Smooth muscle cell (in vitro differentiated cells): ENCODE measurements at regions not wholly inside any gene's neighbourhood (a gene's known extent, or its start where the extent isn't known, plus 50 kb on each side); places are given as distances from the start of the nearest gene placed in this dataset.

Experiments used
- DNase-seq: peaks from one replicate; lab custom pipeline; 2025; ENCODE audit not compliant: unreplicated experiment; lab: John Stamatoyannopoulos, UW
- H2AFZ ChIP-seq: fragments of 200-600 bp; sonication (generic); 2 replicates; pipeline ENCODE4 v1.6.0; 2016; ENCODE audit warnings: antibody characterized with exemption, low read depth, mild to moderate bottlenecking
- H3F3A ChIP-seq: fragments of 200-600 bp; sonication (generic); 2 replicates; pipeline ENCODE4 v1.6.0; 2017; ENCODE audit warnings: antibody characterized with exemption, low read depth
- H3K27ac ChIP-seq: fragments of 200-600 bp; sonication (generic); 2 replicates; pipeline ENCODE4 v1.5.1; 2016; ENCODE audit warnings: low read depth, mild to moderate bottlenecking
- H3K27me3 ChIP-seq: fragments of 200-600 bp; sonication (generic); 2 replicates; pipeline ENCODE4 v1.6.1; 2016; ENCODE audit warnings: low read depth, mild to moderate bottlenecking
- H3K36me3 ChIP-seq: fragments of 200-600 bp; sonication (generic); 2 replicates; pipeline ENCODE4 v1.5.1; 2016; ENCODE audit warnings: low read depth
- H3K4me1 ChIP-seq: fragments of 200-600 bp; sonication (generic); 2 replicates; pipeline ENCODE4 v1.5.1; 2016; ENCODE audit warnings: low read depth
- H3K4me2 ChIP-seq: fragments of 200-600 bp; sonication (generic); 2 replicates; pipeline ENCODE4 v1.6.0; 2016; ENCODE audit warnings: mild to moderate bottlenecking
- H3K4me3 ChIP-seq: fragments of 200-600 bp; sonication (generic); 2 replicates; pipeline ENCODE4 v1.5.1; 2016; ENCODE audit warnings: mild to moderate bottlenecking
- H3K79me2 ChIP-seq: fragments of 200-600 bp; sonication (generic); 2 replicates; pipeline ENCODE4 v1.6.0; 2016; ENCODE audit warnings: low read depth, mild to moderate bottlenecking
- H3K9ac ChIP-seq: fragments of 200-600 bp; sonication (generic); 2 replicates; pipeline ENCODE4 v1.6.0; 2016; ENCODE audit warnings: low read depth
- H3K9me3 ChIP-seq: fragments of 200-600 bp; sonication (generic); replicated peaks from 2 replicates; pipeline ENCODE4 v1.5.1; 2016; ENCODE audit warnings: low read depth
- H4K20me1 ChIP-seq: fragments of 200-600 bp; sonication (generic); 2 replicates; pipeline ENCODE4 v1.6.0; 2016; ENCODE audit warnings: low read depth
- WGBS: methylation state at CpG from one replicate; pipeline ENCODE4 v1.1.7; 2016; ENCODE audit warnings: low lambda C conversion rate; 5-methylcytosine and 5-hydroxymethylcytosine counted together
- TF ChIP-seq, protein P1 (sequence below): fragments of 200-600 bp; sonication (generic); IDR thresholded peaks from 2 replicates; pipeline ENCODE4 v1.5.1; 2017; ENCODE audit warnings: borderline replicate concordance, mild to moderate bottlenecking, antibody characterized with exemption; ENCODE audit not compliant: insufficient read depth, poor library complexity, severe bottlenecking

DNA sequence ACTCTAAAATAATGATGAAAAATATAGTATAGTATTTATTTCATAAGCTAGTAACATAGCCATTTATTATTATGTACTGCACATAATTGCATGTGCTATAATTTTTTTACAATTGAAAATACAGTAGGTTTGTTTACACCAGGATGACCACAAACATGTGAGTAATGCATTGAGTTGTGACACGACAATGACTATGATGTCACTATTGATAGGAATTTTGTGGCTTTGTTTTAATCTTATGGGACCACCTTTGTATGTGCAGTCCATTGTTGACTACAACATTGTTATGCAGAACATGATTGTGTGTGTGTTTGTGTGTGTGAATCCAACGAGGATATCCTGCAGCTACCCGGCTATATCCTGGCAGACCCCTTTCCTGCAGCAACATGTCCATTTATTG, 372.2 kb upstream of the MCTP2 start:
- TF ChIP-seq, protein P1, sequence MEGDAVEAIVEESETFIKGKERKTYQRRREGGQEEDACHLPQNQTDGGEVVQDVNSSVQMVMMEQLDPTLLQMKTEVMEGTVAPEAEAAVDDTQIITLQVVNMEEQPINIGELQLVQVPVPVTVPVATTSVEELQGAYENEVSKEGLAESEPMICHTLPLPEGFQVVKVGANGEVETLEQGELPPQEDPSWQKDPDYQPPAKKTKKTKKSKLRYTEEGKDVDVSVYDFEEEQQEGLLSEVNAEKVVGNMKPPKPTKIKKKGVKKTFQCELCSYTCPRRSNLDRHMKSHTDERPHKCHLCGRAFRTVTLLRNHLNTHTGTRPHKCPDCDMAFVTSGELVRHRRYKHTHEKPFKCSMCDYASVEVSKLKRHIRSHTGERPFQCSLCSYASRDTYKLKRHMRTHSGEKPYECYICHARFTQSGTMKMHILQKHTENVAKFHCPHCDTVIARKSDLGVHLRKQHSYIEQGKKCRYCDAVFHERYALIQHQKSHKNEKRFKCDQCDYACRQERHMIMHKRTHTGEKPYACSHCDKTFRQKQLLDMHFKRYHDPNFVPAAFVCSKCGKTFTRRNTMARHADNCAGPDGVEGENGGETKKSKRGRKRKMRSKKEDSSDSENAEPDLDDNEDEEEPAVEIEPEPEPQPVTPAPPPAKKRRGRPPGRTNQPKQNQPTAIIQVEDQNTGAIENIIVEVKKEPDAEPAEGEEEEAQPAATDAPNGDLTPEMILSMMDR, result no peak
- Histone ChIP-seq H3F3A (no peaks in the 10 kb centered on the region), H3K27ac (no peak overlapping the region), H3K4me1 (no peaks in the 10 kb centered on the region), H2AFZ (no peak overlapping the region), H3K36me3 (no peaks in the 10 kb centered on the region), H3K79me2 (no peaks in the 10 kb centered on the region), H4K20me1 (no peaks in the 10 kb centered on the region), H3K4me2 (no peak overlapping the region), H3K9me3 (no peaks in the 10 kb centered on the region), H3K27me3 (peaks cover 25% of the 10 kb centered on the region), H3K4me3 (no peak overlapping the region), H3K9ac (no peak overlapping the region)
- DNase-seq, result no peak
- WGBS, result 91% methylated on average over 3 of the region's 3 CpGs

DNA sequence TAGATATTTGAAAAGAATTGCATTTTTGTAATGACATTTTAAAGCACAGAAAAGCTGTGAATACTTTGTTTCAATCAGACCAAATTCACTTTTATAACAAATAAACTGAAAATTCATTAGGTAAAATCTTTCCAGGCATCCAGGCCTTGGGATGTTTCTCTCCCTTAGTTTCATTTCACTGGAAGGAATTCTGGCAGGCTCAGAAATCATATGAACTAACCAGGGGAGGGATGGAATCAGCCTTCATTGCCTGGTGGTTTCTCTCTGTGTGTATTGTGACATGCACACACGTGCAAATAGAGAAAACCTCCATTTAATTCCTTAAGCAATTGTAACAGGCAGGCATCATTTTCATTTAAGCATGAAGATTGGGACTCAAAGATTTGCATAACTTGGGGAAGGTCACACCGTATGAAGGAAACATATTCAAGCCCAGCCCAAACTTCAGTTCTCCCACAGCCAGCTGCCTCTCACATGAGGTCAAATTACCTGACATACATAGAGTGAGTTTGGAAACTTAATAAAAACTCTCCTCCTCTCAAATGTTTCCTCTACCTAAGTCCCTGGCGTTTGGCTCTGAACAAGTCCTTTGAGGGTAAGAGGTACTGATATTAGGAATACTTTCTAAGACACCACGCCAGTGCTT, 376.1 kb upstream of the MCTP2 start:
- WGBS, result 86% methylated on average over 4 of the region's 4 CpGs
- Histone ChIP-seq H3K9me3 (no peaks in the 10 kb centered on the region), H3K4me3 (no peak overlapping the region), H3K9ac (no peak overlapping the region), H3K4me2 (no peak overlapping the region), H3K27me3 (peaks cover 21% of the 10 kb centered on the region), H3K36me3 (no peaks in the 10 kb centered on the region), H3F3A (no peaks in the 10 kb centered on the region), H3K27ac (no peak overlapping the region), H3K4me1 (no peaks in the 10 kb centered on the region), H2AFZ (no peak overlapping the region), H3K79me2 (no peaks in the 10 kb centered on the region), H4K20me1 (no peaks in the 10 kb centered on the region)
- TF ChIP-seq, protein P1, result no peak
- no peak for DNase-seq

DNA sequence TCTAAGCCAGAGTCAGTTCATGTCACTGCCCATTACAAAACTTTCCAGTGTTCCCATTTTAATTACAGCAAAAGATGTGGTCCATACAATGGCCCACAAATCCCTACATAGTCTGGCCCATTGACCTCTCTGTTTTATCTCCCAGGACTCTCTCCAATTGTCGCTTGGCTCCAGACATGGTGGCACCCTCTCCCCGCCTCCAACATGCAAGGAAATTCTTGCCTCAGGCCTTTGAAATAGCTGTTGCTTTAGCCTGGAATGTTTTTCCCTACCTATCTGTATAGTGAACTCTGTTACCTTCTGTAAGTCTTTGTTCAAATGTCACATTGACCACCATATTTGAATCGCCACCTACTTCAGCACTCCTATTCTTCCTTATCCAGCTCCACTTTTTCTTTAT, 377.3 kb upstream of the MCTP2 start:
- TF ChIP-seq, protein P1, result no peak
- 73% methylated on average over 3 of the region's 3 CpGs for WGBS
- H3K4me3 ChIP-seq, result no peak overlapping the region

DNA sequence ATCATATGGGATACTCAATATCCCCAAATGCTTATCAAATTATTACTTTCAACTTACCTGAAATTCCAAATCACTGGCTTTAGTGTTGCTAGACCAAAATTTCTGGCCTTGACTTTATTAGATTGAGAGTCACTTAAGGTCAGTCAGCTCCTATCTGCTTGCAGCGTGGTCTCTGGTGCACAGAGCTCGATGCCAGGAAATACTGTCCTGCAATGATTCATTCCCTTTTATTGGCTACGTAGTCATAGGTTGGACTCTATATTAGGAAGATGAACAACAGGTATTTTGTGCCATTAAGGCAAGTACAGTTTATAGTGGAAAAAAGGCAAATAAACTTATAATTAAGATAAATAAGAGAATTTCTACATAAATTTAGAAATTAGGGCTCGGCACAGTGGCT, 378.6 kb upstream of the MCTP2 start:
- Histone ChIP-seq H3K4me2 (no peak overlapping the region), H3K9me3 (no peaks in the 10 kb centered on the region), H3K9ac (no peak overlapping the region), H3K4me1 (no peaks in the 10 kb centered on the region), H3K79me2 (no peaks in the 10 kb centered on the region), H3K4me3 (no peak overlapping the region), H3F3A (no peaks in the 10 kb centered on the region), H3K27ac (no peak overlapping the region), H2AFZ (no peak overlapping the region), H4K20me1 (no peaks in the 10 kb centered on the region), H3K27me3 (peaks cover 25% of the 10 kb centered on the region), H3K36me3 (no peaks in the 10 kb centered on the region)
- DNase-seq, result no peak
- WGBS, result 65% methylated on average over 4 of the region's 4 CpGs
- TF ChIP-seq, protein P1, result no peak

More for the DNA sequence above, 377.3 kb upstream of the MCTP2 start:
- Histone ChIP-seq H3K79me2 (no peaks in the 10 kb centered on the region), H3K4me1 (no peaks in the 10 kb centered on the region), H4K20me1 (no peaks in the 10 kb centered on the region), H2AFZ (no peak overlapping the region), H3K9ac (no peak overlapping the region), H3K36me3 (no peaks in the 10 kb centered on the region), H3K4me2 (no peak overlapping the region), H3K9me3 (no peaks in the 10 kb centered on the region), H3K27ac (no peak overlapping the region), H3K27me3 (peaks cover 21% of the 10 kb centered on the region), H3F3A (no peaks in the 10 kb centered on the region)
- no peak for DNase-seq
